ENCODE measurements at regions not wholly inside any gene's neighbourhood (a gene's known extent, or its start where the extent isn't known, plus 50 kb on each side); places are given as distances from the start of the nearest gene placed in this dataset.
A peak's percentile ranks its signal among the peaks of the same experiment; 100 is the strongest.

DNA sequence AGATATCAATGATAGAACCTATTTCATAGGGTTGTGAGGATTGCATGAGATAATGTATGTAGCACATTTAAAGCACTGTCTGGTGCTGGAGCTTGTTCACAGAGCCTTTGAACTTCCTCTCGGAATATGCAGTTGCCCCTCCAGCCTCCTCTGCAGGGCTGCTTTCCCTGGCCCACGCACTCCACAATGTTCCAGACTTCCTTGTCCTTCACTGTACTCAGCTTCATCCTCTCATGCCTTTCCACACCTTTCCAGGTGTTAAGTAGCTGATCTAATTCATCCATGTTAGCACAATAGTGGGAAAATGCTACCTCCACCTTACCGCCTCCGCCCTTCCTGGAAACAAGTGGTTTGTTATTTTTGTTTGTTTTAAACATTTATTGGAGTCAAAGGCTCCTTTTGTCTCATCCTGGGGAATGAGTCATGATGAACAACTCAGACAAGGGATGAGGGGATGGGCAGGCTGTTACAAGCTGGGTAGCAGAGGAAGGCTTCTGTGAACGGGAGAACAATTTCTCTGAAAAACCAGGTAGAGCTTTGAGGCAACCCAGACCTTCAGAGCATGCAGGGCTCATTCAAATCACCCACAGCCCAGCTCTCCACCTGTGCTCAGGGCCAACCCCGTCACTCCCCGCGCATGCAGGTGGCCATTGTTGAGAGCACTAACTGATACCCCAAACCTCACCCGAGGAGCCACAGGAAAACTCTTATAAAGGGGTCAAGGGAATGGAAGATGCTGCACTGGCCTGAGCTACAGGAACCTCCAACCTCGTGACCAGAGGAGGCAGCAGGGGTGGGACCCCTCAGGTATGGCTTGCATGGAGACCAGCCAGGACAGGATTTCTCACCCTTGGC is 84.9 kb upstream of the TBL1X start:
- no peaks in the 10 kb centered on the region for H3K9me3 Mint-ChIP-seq
- CTCF ChIA-PET: interaction anchor here in 1 of 2 donors (0.8 kb wide), 1 partner anchor 67 kb away, joined by 3 read pairs; no protein-coding TSS in a partner anchor
- no peak overlapping the region for H3K4me3 ChIP-seq (ENCODE audit: control insufficient read depth in 1 of 2, extremely low read depth in 1 of 2, low read length in 1 of 2)
- peaks cover 0 to 10% of the 10 kb centered on the region in 2 experiments for H3K4me1 ChIP-seq (ENCODE audit: control insufficient read depth in 1 of 2, extremely low read depth in 1 of 2, insufficient read depth in 2 of 2, low read length in 2 of 2)
- H3K27me3 Mint-ChIP-seq: no peaks in the 10 kb centered on the region
- no peak overlapping the region for H3K27ac ChIP-seq (ENCODE audit: low read length)
- peaks cover 0 to 13% (median 6%) of the 10 kb centered on the region in 3 donors for H3K4me1 Mint-ChIP-seq
- DNase-seq (no peak), ATAC-seq (replicated peaks in 1 of 4) (no peak)
- no peaks in the 10 kb centered on the region for H3K36me3 Mint-ChIP-seq
- no peak overlapping the region for H3K4me3 Mint-ChIP-seq
- H3K27me3 ChIP-seq (replicated peaks in 1 of 2; ENCODE audit: control insufficient read depth in 2 of 2, extremely low read depth in 1 of 2, insufficient read depth in 2 of 2, low read length in 1 of 2): peaks cover 0 to 2% of the 10 kb centered on the region in 2 experiments
- WGBS (ENCODE audit: insufficient coverage): 80% methylated on average over 3 of the region's 10 CpGs
- H3K27ac Mint-ChIP-seq: no peak overlapping the region
- H3K9me3 ChIP-seq: no peaks in the 10 kb centered on the region
- no peaks in the 10 kb centered on the region for H3K36me3 ChIP-seq (ENCODE audit: control insufficient read depth in 2 of 2, extremely low read depth in 1 of 2, insufficient read depth in 1 of 2, low read length in 1 of 2)
- POLR2A ChIA-PET: no interaction called here

DNA sequence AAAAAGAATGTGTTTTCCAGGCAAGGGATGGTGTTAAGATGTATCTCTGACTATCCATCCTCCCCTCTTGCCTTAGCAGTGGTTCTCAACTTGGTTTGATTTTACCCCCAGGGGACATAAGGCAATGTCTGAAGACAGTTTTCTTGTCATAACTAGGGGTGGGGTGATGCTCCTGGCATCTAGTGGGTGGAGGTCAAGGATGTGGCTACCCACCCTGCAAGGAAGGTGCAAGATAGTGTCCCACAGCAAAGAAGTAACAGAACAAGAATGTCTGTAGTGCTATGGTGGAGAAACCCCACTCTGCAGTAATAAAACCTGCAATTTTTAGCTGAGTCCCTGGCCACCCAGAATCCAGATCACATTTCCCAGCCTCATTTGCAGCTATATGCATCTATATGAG is 81.2 kb upstream of the TBL1X start:
- H3K27ac Mint-ChIP-seq: no peak overlapping the region
- no peaks in the 10 kb centered on the region for H3K36me3 Mint-ChIP-seq
- no peak overlapping the region for H3K4me3 Mint-ChIP-seq
- POLR2A ChIA-PET: no interaction called here
- peaks cover 0 to 10% of the 10 kb centered on the region in 2 experiments for H3K4me1 ChIP-seq (ENCODE audit: control insufficient read depth in 1 of 2, extremely low read depth in 1 of 2, insufficient read depth in 2 of 2, low read length in 2 of 2)
- H3K9me3 ChIP-seq: no peaks in the 10 kb centered on the region
- no peak overlapping the region for H3K27ac ChIP-seq (ENCODE audit: low read length)
- CTCF ChIA-PET: no interaction called here
- no peak overlapping the region for H3K4me3 ChIP-seq (ENCODE audit: control insufficient read depth in 1 of 2, extremely low read depth in 1 of 2, low read length in 1 of 2)
- DNase-seq (peak in 1 of 35 experiments; percentile 7), ATAC-seq (replicated peaks in 1 of 4) (no peak)
- no peaks in the 10 kb centered on the region for H3K27me3 Mint-ChIP-seq
- H3K36me3 ChIP-seq (ENCODE audit: control insufficient read depth in 2 of 2, extremely low read depth in 1 of 2, insufficient read depth in 1 of 2, low read length in 1 of 2): no peaks in the 10 kb centered on the region
- no peaks in the 10 kb centered on the region for H3K9me3 Mint-ChIP-seq
- H3K4me1 Mint-ChIP-seq: peaks cover 0 to 13% (median 6%) of the 10 kb centered on the region in 3 donors
- peaks cover 0 to 2% of the 10 kb centered on the region in 2 experiments for H3K27me3 ChIP-seq (replicated peaks in 1 of 2; ENCODE audit: control insufficient read depth in 2 of 2, extremely low read depth in 1 of 2, insufficient read depth in 2 of 2, low read length in 1 of 2)

DNA sequence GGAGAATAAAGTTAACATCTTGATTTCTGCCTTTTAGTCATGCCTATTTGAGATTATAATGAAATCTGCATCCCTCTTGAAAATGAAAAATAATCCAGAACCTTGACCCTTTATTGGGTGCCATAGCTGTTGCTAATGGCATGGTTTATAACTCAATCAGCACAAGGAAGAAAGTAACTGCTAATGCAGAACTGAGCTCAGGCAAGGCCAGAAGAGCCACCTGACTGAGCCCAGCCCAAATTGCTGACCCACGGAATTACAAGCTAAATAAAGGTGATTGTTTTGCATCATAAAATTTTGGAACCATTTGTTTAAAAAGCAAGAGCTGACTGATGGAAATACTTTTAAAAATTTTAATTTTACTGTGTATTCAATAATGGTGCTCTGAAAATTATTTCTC is 76.4 kb upstream of the TBL1X start:
- Histone ChIP-seq H3K36me3 (ENCODE audit: control insufficient read depth in 2 of 2, extremely low read depth in 1 of 2, insufficient read depth in 1 of 2, low read length in 1 of 2) (no peaks in the 10 kb centered on the region), H3K27ac (ENCODE audit: low read length) (no peak overlapping the region), H3K9me3 (no peaks in the 10 kb centered on the region), H3K4me1 (ENCODE audit: control insufficient read depth in 1 of 2, extremely low read depth in 1 of 2, insufficient read depth in 2 of 2, low read length in 2 of 2) (peaks cover 0 to 9% of the 10 kb centered on the region in 2 experiments), H3K4me3 (ENCODE audit: control insufficient read depth in 1 of 2, extremely low read depth in 1 of 2, low read length in 1 of 2) (no peak overlapping the region), H3K27me3 (replicated peaks in 1 of 2; ENCODE audit: control insufficient read depth in 2 of 2, extremely low read depth in 1 of 2, insufficient read depth in 2 of 2, low read length in 1 of 2) (no peaks in the 10 kb centered on the region)
- no peaks in the 10 kb centered on the region for H3K9me3 Mint-ChIP-seq
- H3K27me3 Mint-ChIP-seq: peaks cover 0 to 6% of the 10 kb centered on the region in 2 donors
- POLR2A ChIA-PET: interaction anchor here in 1 of 2 donors (0.6 kb wide), 1 partner anchor 89 kb away, joined by 4 read pairs; no protein-coding TSS in a partner anchor
- no peak overlapping the region for H3K27ac Mint-ChIP-seq
- H3K36me3 Mint-ChIP-seq: no peaks in the 10 kb centered on the region
- ATAC-seq (replicated peaks in 1 of 4) (no peak), DNase-seq (no peak)
- CTCF ChIA-PET: no interaction called here
- H3K4me3 Mint-ChIP-seq: no peak overlapping the region
- peaks cover 0 to 3% (median 3%) of the 10 kb centered on the region in 3 donors for H3K4me1 Mint-ChIP-seq
- WGBS (ENCODE audit: insufficient coverage): no CpG with 5 or more reads among the region's 1 CpG

DNA sequence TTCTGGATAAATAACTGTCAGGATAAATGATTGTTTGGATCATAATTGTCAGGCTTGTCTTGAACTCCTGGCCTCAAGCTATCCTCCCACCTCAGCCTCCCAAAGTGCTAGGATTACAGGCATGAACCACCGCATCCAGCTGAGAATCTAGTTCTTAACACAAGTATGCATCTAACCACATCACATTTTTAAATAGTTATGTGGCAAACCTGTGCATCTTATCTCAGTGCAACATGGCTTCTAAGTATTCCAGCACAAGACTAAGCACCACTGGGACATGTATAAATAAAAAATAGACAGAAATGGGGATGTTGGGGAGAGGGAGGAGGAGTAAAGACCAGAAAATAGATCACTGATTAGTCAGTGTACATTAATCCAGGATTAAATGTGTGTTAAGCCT is 74.7 kb upstream of the TBL1X start:
- ATAC-seq (replicated peaks in 1 of 4) (no peak), DNase-seq (no peak)
- no peaks in the 10 kb centered on the region for H3K4me1 Mint-ChIP-seq
- ChIA-PET POLR2A (no interaction called here), CTCF (no interaction called here)
- no peaks in the 10 kb centered on the region for H3K9me3 Mint-ChIP-seq
- Histone ChIP-seq H3K36me3 (ENCODE audit: control insufficient read depth in 2 of 2, extremely low read depth in 1 of 2, insufficient read depth in 1 of 2, low read length in 1 of 2) (no peaks in the 10 kb centered on the region), H3K4me1 (ENCODE audit: control insufficient read depth in 1 of 2, extremely low read depth in 1 of 2, insufficient read depth in 2 of 2, low read length in 2 of 2) (no peaks in the 10 kb centered on the region), H3K27me3 (replicated peaks in 1 of 2; ENCODE audit: control insufficient read depth in 2 of 2, extremely low read depth in 1 of 2, insufficient read depth in 2 of 2, low read length in 1 of 2) (no peaks in the 10 kb centered on the region), H3K9me3 (no peaks in the 10 kb centered on the region), H3K4me3 (ENCODE audit: control insufficient read depth in 1 of 2, extremely low read depth in 1 of 2, low read length in 1 of 2) (no peak overlapping the region), H3K27ac (ENCODE audit: low read length) (no peak overlapping the region)
- H3K27me3 Mint-ChIP-seq: peaks cover 0 to 6% of the 10 kb centered on the region in 2 donors
- no CpG with 5 or more reads among the region's 1 CpG for WGBS (ENCODE audit: insufficient coverage)
- H3K27ac Mint-ChIP-seq: no peak overlapping the region
- H3K36me3 Mint-ChIP-seq: no peaks in the 10 kb centered on the region
- H3K4me3 Mint-ChIP-seq: no peak overlapping the region

DNA sequence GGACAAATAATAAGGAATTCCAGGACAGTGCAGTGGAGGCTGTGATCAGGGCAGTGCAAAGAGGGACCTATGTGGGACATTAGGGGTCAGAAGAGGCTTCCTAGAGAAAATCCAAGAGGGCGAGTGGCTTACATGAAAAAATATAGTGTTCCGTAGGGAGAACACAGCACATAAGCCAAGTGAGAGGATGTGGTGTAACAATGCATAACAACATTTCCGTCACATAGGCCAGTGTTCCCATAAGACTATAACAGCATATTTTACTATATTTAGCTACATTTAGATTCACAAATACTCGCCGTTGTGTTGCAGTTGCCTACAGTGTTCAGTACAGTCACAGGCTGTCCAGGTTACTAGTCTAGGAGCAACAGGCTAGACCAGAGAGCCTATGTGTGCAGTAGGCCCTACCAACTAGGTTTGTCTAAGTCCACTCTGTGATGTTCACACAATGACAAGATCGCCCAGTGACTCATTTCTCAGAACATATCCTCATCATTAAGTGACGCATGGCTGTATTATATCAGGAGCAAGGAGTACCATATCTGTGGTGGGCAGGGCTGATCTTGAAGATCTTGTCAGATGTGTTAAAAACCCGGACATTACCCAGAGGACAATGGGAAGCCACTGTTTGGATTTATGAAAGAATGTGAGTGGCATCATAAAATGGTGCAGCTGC is 74.0 kb upstream of the TBL1X start:
- H3K27me3 ChIP-seq (replicated peaks in 1 of 2; ENCODE audit: control insufficient read depth in 2 of 2, extremely low read depth in 1 of 2, insufficient read depth in 2 of 2, low read length in 1 of 2): no peaks in the 10 kb centered on the region
- H3K36me3 Mint-ChIP-seq: no peaks in the 10 kb centered on the region
- no peaks in the 10 kb centered on the region for H3K4me1 ChIP-seq (ENCODE audit: control insufficient read depth in 1 of 2, extremely low read depth in 1 of 2, insufficient read depth in 2 of 2, low read length in 2 of 2)
- no peaks in the 10 kb centered on the region for H3K36me3 ChIP-seq (ENCODE audit: control insufficient read depth in 2 of 2, extremely low read depth in 1 of 2, insufficient read depth in 1 of 2, low read length in 1 of 2)
- POLR2A ChIA-PET: no interaction called here
- no peak overlapping the region for H3K27ac Mint-ChIP-seq
- ATAC-seq (replicated peaks in 1 of 4): no peak
- H3K27ac ChIP-seq (ENCODE audit: low read length): no peak overlapping the region
- no peaks in the 10 kb centered on the region for H3K9me3 Mint-ChIP-seq
- no peak overlapping the region for H3K4me3 ChIP-seq (ENCODE audit: control insufficient read depth in 1 of 2, extremely low read depth in 1 of 2, low read length in 1 of 2)
- no peak overlapping the region for H3K4me3 Mint-ChIP-seq
- peaks cover 0 to 6% of the 10 kb centered on the region in 2 donors for H3K27me3 Mint-ChIP-seq
- peaks cover 0 to 2% (median 2%) of the 10 kb centered on the region in 3 donors for H3K4me1 Mint-ChIP-seq
- CTCF ChIA-PET: no interaction called here
- WGBS (ENCODE audit: insufficient coverage): 100% methylated on average over 2 of the region's 8 CpGs
- no peak for DNase-seq
- no peaks in the 10 kb centered on the region for H3K9me3 ChIP-seq

DNA sequence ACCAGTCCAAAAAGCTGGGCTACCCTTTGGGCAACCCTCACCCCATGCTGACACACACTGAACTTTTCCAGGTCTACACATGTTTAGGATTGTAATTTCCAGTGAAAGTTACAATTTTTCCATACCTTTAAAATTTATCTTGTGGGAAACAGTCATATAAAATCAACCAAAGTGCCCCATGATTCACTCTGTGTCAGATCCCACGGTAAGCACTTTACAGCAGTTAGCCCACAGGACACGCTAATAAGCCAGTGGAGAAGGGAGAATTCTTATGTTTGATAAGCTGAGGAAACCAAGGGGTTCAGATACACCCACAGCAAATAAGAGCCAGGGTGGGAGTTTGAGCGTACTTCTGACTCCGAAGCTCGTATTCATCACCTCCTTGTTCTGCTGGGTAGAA is 72.4 kb upstream of the TBL1X start:
- Mint-ChIP-seq H3K27ac (no peak overlapping the region), H3K36me3 (no peaks in the 10 kb centered on the region), H3K4me3 (no peak overlapping the region), H3K9me3 (no peaks in the 10 kb centered on the region), H3K4me1 (peaks cover 0 to 5% (median 3%) of the 10 kb centered on the region in 3 donors), H3K27me3 (peaks cover 0 to 6% of the 10 kb centered on the region in 2 donors)
- ChIA-PET CTCF (no interaction called here), POLR2A (no interaction called here)
- Histone ChIP-seq H3K36me3 (ENCODE audit: control insufficient read depth in 2 of 2, extremely low read depth in 1 of 2, insufficient read depth in 1 of 2, low read length in 1 of 2) (no peaks in the 10 kb centered on the region), H3K4me1 (ENCODE audit: control insufficient read depth in 1 of 2, extremely low read depth in 1 of 2, insufficient read depth in 2 of 2, low read length in 2 of 2) (no peaks in the 10 kb centered on the region), H3K27me3 (replicated peaks in 1 of 2; ENCODE audit: control insufficient read depth in 2 of 2, extremely low read depth in 1 of 2, insufficient read depth in 2 of 2, low read length in 1 of 2) (no peaks in the 10 kb centered on the region), H3K27ac (ENCODE audit: low read length) (no peak overlapping the region), H3K9me3 (no peaks in the 10 kb centered on the region), H3K4me3 (ENCODE audit: control insufficient read depth in 1 of 2, extremely low read depth in 1 of 2, low read length in 1 of 2) (no peak overlapping the region)
- ATAC-seq (replicated peaks in 1 of 4) (no peak), DNase-seq (no peak)
- 80% methylated on average over 1 of the region's 5 CpGs for WGBS (ENCODE audit: insufficient coverage)
